A549 (cell line): ENCODE measurements at regions not wholly inside any gene's neighbourhood (a gene's known extent, or its start where the extent isn't known, plus 50 kb on each side); places are given as distances from the start of the nearest gene placed in this dataset.

Experiments
- ATAC-seq, 2 experiments: fragments of 200-7000 bp in 1 of 2; fragments of >200 bp in 1 of 2; cut with Nextera tagmentation in 1 of 2; cut with Tn5 transposase in 1 of 2; 3 replicates each; pipeline versions ENCODE4 v1.8.0 to v1.9.1; 2018 to 2020; ENCODE audit warnings: mild to moderate bottlenecking in 1 of 2, moderate library complexity in 1 of 2
- CTCF ChIA-PET: fragments of 300-600 bp; sonication (Branson Sonifier 250); formaldehyde crosslinking; extraction: SDS; loops from one replicate; lab custom pipeline; 2021; ENCODE audit warnings: antibody characterized with exemption, inconsistent platforms; lab: Yijun Ruan, JAX
- POLR2A ChIA-PET: fragments of 350-600 bp; formaldehyde crosslinking; extraction: SDS; loops from one replicate; lab custom pipeline; 2021; ENCODE audit warnings: antibody characterized with exemption, inconsistent platforms; lab: Yijun Ruan, JAX
- DNase-seq, 2 experiments: peaks; one replicate each; pipeline versions ENCODE4 v3.0.0 to v3.0.0-alpha.2; 2011 to 2016; ENCODE audit warnings: low read depth in 1 of 2, low spot score in 1 of 2
- FAIRE-seq: peaks from 2 replicates; lab custom pipeline; 2011; peaks lifted over from hg19 to GRCh38; lab: Jason Lieb, UNC
- H3K27ac ChIP-seq, 2 experiments: fragments of >200 bp; sonication (Bioruptor Twin); formaldehyde crosslinking; 3 replicates each; pipeline ENCODE4 v1.5.1; 2016 to 2017
- H3K4me1 ChIP-seq: fragments of >200 bp; sonication (Bioruptor Twin); formaldehyde crosslinking; 3 replicates; pipeline ENCODE4 v1.6.1; 2016
- H3K4me2 ChIP-seq: fragments of >200 bp; sonication (Bioruptor Twin); formaldehyde crosslinking; 3 replicates; pipeline ENCODE4 v1.6.1; 2016
- H3K4me3 ChIP-seq: fragments of >200 bp; sonication (Bioruptor Twin); formaldehyde crosslinking; 3 replicates; pipeline ENCODE4 v1.5.1; 2016
- H3K9me3 ChIP-seq: fragments of >200 bp; sonication (Bioruptor Twin); formaldehyde crosslinking; 3 replicates; pipeline ENCODE4 v1.6.1; 2016
- ATOH8 ChIP-seq: fragments of 250-450 bp; sonication (Bioruptor Pico); IDR thresholded peaks from 2 replicates; pipeline ENCODE4 v1.5.0; 2020; ENCODE audit warnings: low read depth, mild to moderate bottlenecking, moderate library complexity
- CBX8 ChIP-seq: fragments of 200-600 bp; sonication (generic); IDR thresholded peaks from 2 replicates; pipeline ENCODE4 v1.6.1; 2016
- CHD2 ChIP-seq: fragments of 150-350 bp; IDR thresholded peaks from 2 replicates; pipeline ENCODE4 v1.6.1; 2014; ENCODE audit warnings: low read length; ENCODE audit not compliant: partially characterized antibody
- ELK1 ChIP-seq: fragments of 150-350 bp; IDR thresholded peaks from 2 replicates; pipeline ENCODE4 v1.6.1; 2014; ENCODE audit warnings: low read depth, mild to moderate bottlenecking, low read length
- EP300 ChIP-seq, 2 experiments: fragments of >200 bp; sonication (Bioruptor Twin); formaldehyde crosslinking; IDR thresholded peaks; 2 replicates in 1 of 2; 3 replicates in 1 of 2; pipeline ENCODE4 v1.6.1; 2016 to 2017
- FOSB ChIP-seq: fragments of 250-450 bp; sonication (Bioruptor Pico); IDR thresholded peaks from 2 replicates; pipeline ENCODE4 v1.5.0; 2020; ENCODE audit warnings: mild to moderate bottlenecking, moderate library complexity
- HES2 ChIP-seq: fragments of >200 bp; sonication (Bioruptor Twin); formaldehyde crosslinking; IDR thresholded peaks from 2 replicates; pipeline ENCODE4 v1.6.1; 2016
- HEYL ChIP-seq: fragments of 250-450 bp; sonication (Bioruptor Pico); IDR thresholded peaks from 2 replicates; pipeline ENCODE4 v1.8.0; 2021; ENCODE audit warnings: mild to moderate bottlenecking, moderate library complexity
- HOXA7 ChIP-seq: fragments of 250-450 bp; sonication (Bioruptor Pico); IDR thresholded peaks from 2 replicates; pipeline ENCODE4 v1.5.0; 2020; ENCODE audit warnings: mild to moderate bottlenecking, moderate library complexity
- HOXB5 ChIP-seq: fragments of 250-450 bp; sonication (Bioruptor Pico); IDR thresholded peaks from 2 replicates; pipeline ENCODE4 v1.5.0; 2020; ENCODE audit warnings: mild to moderate bottlenecking, moderate library complexity
- KDM1A ChIP-seq: fragments of 200-600 bp; sonication (generic); IDR thresholded peaks from 2 replicates; pipeline ENCODE4 v1.6.1; 2016; ENCODE audit warnings: low read depth, mild to moderate bottlenecking
- MAFK ChIP-seq: fragments of 450-650 bp; IDR thresholded peaks from 2 replicates; pipeline ENCODE4 v1.6.1; 2014; ENCODE audit not compliant: partially characterized antibody
- MAX ChIP-seq: IDR thresholded peaks from 2 replicates; pipeline ENCODE4 v1.6.1; 2012
- MAZ ChIP-seq: fragments of 150-350 bp; IDR thresholded peaks from 2 replicates; pipeline ENCODE4 v1.6.1; 2014; ENCODE audit warnings: antibody characterized with exemption, low read depth, low read length, borderline replicate concordance
- MYC ChIP-seq: IDR thresholded peaks from 2 replicates; pipeline ENCODE4 v1.6.1; 2012; ENCODE audit warnings: mild to moderate bottlenecking, inconsistent platforms, low read length, improper control_type of control experiment, borderline replicate concordance
- NR3C1 ChIP-seq: fragments of >200 bp; sonication (Bioruptor Twin); formaldehyde crosslinking; IDR thresholded peaks from 3 replicates; pipeline ENCODE4 v1.6.1; 2017
- PHF8 ChIP-seq: fragments of 200-600 bp; sonication (generic); IDR thresholded peaks from 2 replicates; pipeline ENCODE4 v1.6.1; 2016; ENCODE audit warnings: low read depth, mild to moderate bottlenecking, antibody characterized with exemption, moderate library complexity, borderline replicate concordance
- RAD21 ChIP-seq, 2 experiments: fragments of >200 bp in 1 of 2; sonication (Bioruptor Twin) in 1 of 2; formaldehyde crosslinking in 1 of 2; IDR thresholded peaks in 1 of 2; conservative IDR thresholded peaks in 1 of 2; 2 replicates in 1 of 2; 3 replicates in 1 of 2; pipeline ENCODE4 v1.6.1; 2012 to 2018; ENCODE audit warnings: inconsistent platforms in 1 of 2
- RCOR1 ChIP-seq: fragments of 150-350 bp; IDR thresholded peaks from 2 replicates; pipeline ENCODE4 v1.6.1; 2014; ENCODE audit warnings: antibody characterized with exemption, low read length, low read depth
- RFX5 ChIP-seq: fragments of 450-650 bp; IDR thresholded peaks from 2 replicates; pipeline ENCODE4 v1.7.1; 2014; ENCODE audit warnings: antibody characterized with exemption, mild to moderate bottlenecking, moderate library complexity
- RNF2 ChIP-seq: fragments of 200-600 bp; sonication (generic); IDR thresholded peaks from 2 replicates; pipeline ENCODE4 v1.6.1; 2016; ENCODE audit warnings: low read depth, mild to moderate bottlenecking, antibody characterized with exemption, moderate library complexity, borderline replicate concordance
- SREBF2 ChIP-seq: fragments of 450-650 bp; IDR thresholded peaks from 2 replicates; pipeline ENCODE4 v1.6.1; 2014; ENCODE audit warnings: mild to moderate bottlenecking, moderate library complexity
- TFCP2L1 ChIP-seq: fragments of 250-450 bp; sonication (Bioruptor Pico); IDR thresholded peaks from 2 replicates; pipeline ENCODE4 v1.5.0; 2021; ENCODE audit warnings: mild to moderate bottlenecking
- USF2 ChIP-seq: fragments of 450-650 bp; IDR thresholded peaks from 2 replicates; pipeline ENCODE4 v1.6.1; 2014; ENCODE audit warnings: antibody characterized with exemption
- ZC3H11A ChIP-seq: fragments of 450-650 bp; IDR thresholded peaks from 2 replicates; pipeline ENCODE4 v1.6.1; 2014; ENCODE audit warnings: antibody characterized with exemption, mild to moderate bottlenecking
- ZFP36 ChIP-seq: fragments of 450-650 bp; IDR thresholded peaks from 2 replicates; pipeline ENCODE4 v1.6.1; 2014; ENCODE audit warnings: borderline replicate concordance; ENCODE audit not compliant: partially characterized antibody
- ZNF302 ChIP-seq: fragments of 250-450 bp; sonication (Bioruptor Pico); IDR thresholded peaks from 2 replicates; pipeline ENCODE4 v1.9.0; 2021; ENCODE audit warnings: inconsistent platforms, mild to moderate bottlenecking, moderate library complexity
- WGBS: methylation state at CpG from one replicate; pipeline ENCODE4 v1.1.6; 2017; ENCODE audit errors: missing lambda C conversion rate; 5-methylcytosine and 5-hydroxymethylcytosine counted together
- TF ChIP-seq, protein P1 (sequence below): fragments of 250-450 bp; sonication (Bioruptor Pico); IDR thresholded peaks from 2 replicates; pipeline ENCODE4 v1.5.0; 2021; ENCODE audit warnings: mild to moderate bottlenecking, moderate library complexity, borderline replicate concordance

GRCh38 chr3:117761703-117762620 is 1052.4 kb downstream of the TUSC7 start:
- WGBS: 57% methylated on average over 4 of the region's 4 CpGs
- DNase-seq: no peak
- TF ChIP-seq MAFK (no peak), KDM1A (no peak), MYC (no peak), NR3C1 (no peak), ZC3H11A (no peak), PHF8 (no peak), EP300 (IDR thresholded peaks at IDR 0.05) (no peak), RFX5 (no peak), HES2 (no peak), SREBF2 (no peak), RNF2 (no peak), ELK1 (no peak), ZFP36 (no peak), RAD21 (conservative IDR thresholded peaks at IDR 0.05 in 1 of 2, IDR thresholded peaks at IDR 0.05 in 1 of 2) (no peak)

GRCh38 chr3:117762621-117763037 is 1053.0 kb downstream of the TUSC7 start:
- ChIA-PET POLR2A (no interaction called here), CTCF (no interaction called here)
- Histone ChIP-seq H3K27ac (no peak overlapping the region), H3K4me3 (no peak overlapping the region), H3K9me3 (no peaks in the 10 kb centered on the region), H3K4me1 (no peaks in the 10 kb centered on the region), H3K4me2 (no peak overlapping the region)
- DNase-seq: no peak
- FAIRE-seq: no peak
- ATAC-seq: no peak
- 6% methylated on average over 3 of the region's 3 CpGs for WGBS
- TF ChIP-seq CHD2 (no peak), MAFK (no peak), MAX (no peak), HOXB5 (CRISPR knock-in tag) (no peak), HOXA7 (CRISPR knock-in tag) (no peak), HEYL (CRISPR knock-in tag) (no peak), TFCP2L1 (CRISPR knock-in tag) (no peak), PHF8 (no peak), HES2 (no peak), ZNF302 (CRISPR knock-in tag) (no peak), USF2 (no peak), ELK1 (no peak), ATOH8 (CRISPR knock-in tag) (no peak), RCOR1 (no peak), FOSB (CRISPR knock-in tag) (no peak), CBX8 (no peak), MAZ (no peak)
- TF ChIP-seq, protein P1, sequence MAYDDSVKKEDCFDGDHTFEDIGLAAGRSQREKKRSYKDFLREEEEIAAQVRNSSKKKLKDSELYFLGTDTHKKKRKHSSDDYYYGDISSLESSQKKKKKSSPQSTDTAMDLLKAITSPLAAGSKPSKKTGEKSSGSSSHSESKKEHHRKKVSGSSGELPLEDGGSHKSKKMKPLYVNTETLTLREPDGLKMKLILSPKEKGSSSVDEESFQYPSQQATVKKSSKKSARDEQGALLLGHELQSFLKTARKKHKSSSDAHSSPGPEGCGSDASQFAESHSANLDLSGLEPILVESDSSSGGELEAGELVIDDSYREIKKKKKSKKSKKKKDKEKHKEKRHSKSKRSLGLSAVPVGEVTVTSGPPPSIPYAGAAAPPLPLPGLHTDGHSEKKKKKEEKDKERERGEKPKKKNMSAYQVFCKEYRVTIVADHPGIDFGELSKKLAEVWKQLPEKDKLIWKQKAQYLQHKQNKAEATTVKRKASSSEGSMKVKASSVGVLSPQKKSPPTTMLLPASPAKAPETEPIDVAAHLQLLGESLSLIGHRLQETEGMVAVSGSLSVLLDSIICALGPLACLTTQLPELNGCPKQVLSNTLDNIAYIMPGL: no peak

More at GRCh38 chr3:117761703-117762620, 1052.4 kb downstream of the TUSC7 start:
- ATAC-seq (no peak), FAIRE-seq (no peak)
- Histone ChIP-seq H3K27ac (no peak overlapping the region), H3K4me1 (no peaks in the 10 kb centered on the region), H3K4me3 (no peak overlapping the region), H3K4me2 (no peak overlapping the region), H3K9me3 (no peaks in the 10 kb centered on the region)
- CTCF ChIA-PET: no interaction called here
- POLR2A ChIA-PET: no interaction called here
